Uterus (tissue), 3 donors: ENCODE measurements at regions not wholly inside any gene's neighbourhood (a gene's known extent, or its start where the extent isn't known, plus 50 kb on each side); places are given as distances from the start of the nearest gene placed in this dataset.

Experiments
- DNase-seq, 2 donors: peaks; one replicate each; pipeline ENCODE4 v3.0.0-alpha.2; 2019 to 2020
- H3K27ac ChIP-seq, 2 donors: fragments of 200-600 bp; sonication (generic); 1 replicate in 1 of 2; 2 replicates in 1 of 2; pipeline ENCODE4 v1.5.1; 2016 to 2018
- H3K27me3 ChIP-seq, 2 donors: fragments of 200-600 bp; sonication (generic); one replicate each; pipeline ENCODE4 v1.5.1; 2018 to 2019; ENCODE audit warnings: control low read depth in 1 of 2
- H3K36me3 ChIP-seq, 2 donors: fragments of 200-600 bp; sonication (generic); one replicate each; pipeline ENCODE4 v1.5.1; 2019; ENCODE audit warnings: control low read depth in 1 of 2
- H3K4me1 ChIP-seq, 2 donors: fragments of 200-600 bp; sonication (generic); one replicate each; pipeline ENCODE4 v1.5.1; 2018 to 2019; ENCODE audit warnings: control low read depth in 1 of 2
- H3K4me3 ChIP-seq, 2 donors: fragments of 200-600 bp; sonication (generic); 1 replicate in 1 of 2; 2 replicates in 1 of 2; pipeline ENCODE4 v1.5.1; 2018 to 2019; ENCODE audit warnings: mild to moderate bottlenecking in 1 of 2
- H3K9me3 ChIP-seq, 2 donors: fragments of 200-600 bp; sonication (generic); one replicate each; pipeline ENCODE4 v1.5.1; 2019; ENCODE audit warnings: control low read depth in 1 of 2
- POLR2A ChIP-seq, 2 donors: fragments of 450-650 bp; IDR thresholded peaks; one replicate each; pipeline ENCODE4 v1.6.1; 2016; ENCODE audit warnings: antibody characterized with exemption in 2 of 2, mild to moderate bottlenecking in 1 of 2, moderate library complexity in 1 of 2
- intact Hi-C: fragments of 100-400 bp; cut with DNase I; formaldehyde crosslinking; loops from one replicate; pipeline ENCODE4 v1.15.1; 2023; ENCODE audit warnings: low total_unique reads
- TF ChIP-seq, protein P1 (sequence below), 4 experiments: fragments of 200-600 bp in 2 of 4; fragments of 450-650 bp in 2 of 4; sonication (generic) in 2 of 4; IDR thresholded peaks; one replicate each; pipeline ENCODE4 v1.5.1; 2016 to 2019; ENCODE audit warnings: antibody characterized with exemption in 4 of 4, mild to moderate bottlenecking in 2 of 4, moderate library complexity in 1 of 4
- donor health status: DM: yes; HTN: yes; CAD: no.

DNA sequence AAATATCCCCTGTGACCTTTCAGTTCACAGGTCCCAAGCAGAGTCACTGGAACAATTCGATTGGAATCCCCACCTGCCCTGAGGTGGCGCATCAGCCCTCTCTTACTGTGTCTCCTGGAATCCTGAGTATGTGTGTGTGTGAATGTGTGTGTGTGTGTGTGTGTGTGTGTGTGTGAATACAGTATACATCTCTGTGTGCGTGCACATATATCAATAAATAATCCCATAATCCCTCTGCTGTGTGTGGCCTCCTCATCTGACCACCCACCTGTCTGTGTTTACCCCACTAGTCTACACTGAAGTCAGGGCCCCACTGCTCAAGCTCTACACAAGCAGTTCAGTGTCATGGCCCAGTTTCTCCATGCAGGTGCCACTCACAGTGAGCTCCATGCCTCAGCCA is 187.4 kb downstream of the ERCC6L2 start:
- no peak for DNase-seq
- TF ChIP-seq, protein P1, sequence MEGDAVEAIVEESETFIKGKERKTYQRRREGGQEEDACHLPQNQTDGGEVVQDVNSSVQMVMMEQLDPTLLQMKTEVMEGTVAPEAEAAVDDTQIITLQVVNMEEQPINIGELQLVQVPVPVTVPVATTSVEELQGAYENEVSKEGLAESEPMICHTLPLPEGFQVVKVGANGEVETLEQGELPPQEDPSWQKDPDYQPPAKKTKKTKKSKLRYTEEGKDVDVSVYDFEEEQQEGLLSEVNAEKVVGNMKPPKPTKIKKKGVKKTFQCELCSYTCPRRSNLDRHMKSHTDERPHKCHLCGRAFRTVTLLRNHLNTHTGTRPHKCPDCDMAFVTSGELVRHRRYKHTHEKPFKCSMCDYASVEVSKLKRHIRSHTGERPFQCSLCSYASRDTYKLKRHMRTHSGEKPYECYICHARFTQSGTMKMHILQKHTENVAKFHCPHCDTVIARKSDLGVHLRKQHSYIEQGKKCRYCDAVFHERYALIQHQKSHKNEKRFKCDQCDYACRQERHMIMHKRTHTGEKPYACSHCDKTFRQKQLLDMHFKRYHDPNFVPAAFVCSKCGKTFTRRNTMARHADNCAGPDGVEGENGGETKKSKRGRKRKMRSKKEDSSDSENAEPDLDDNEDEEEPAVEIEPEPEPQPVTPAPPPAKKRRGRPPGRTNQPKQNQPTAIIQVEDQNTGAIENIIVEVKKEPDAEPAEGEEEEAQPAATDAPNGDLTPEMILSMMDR (IDR thresholded peaks at IDR 0.05), result no peak
- no peak for TF ChIP-seq POLR2A (IDR thresholded peaks at IDR 0.05)
- Histone ChIP-seq H3K4me3 (no peak overlapping the region), H3K36me3 (no peaks in the 10 kb centered on the region), H3K27ac (no peak overlapping the region), H3K9me3 (no peaks in the 10 kb centered on the region), H3K4me1 (no peaks in the 10 kb centered on the region), H3K27me3 (no peaks in the 10 kb centered on the region)
- intact Hi-C loops, result no loop called here

DNA sequence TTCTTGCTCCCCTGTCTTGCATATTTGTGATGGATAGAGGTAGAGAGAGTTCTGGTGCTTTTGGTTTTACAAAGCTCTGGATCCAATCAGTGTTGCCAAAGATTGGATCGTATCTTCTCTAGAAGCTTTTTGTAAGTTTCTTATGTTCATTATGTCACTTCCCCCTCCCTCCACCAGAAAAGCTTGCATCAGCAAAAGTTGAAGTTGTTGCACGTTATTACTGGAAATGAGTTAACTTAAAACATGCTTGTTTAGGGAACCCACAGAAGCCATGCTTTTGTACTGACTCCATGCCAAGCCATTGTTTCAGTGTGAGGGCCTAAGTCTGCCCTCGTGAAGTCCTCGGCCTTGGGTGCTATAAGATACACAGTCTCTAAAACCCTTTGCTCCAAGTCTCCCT is 186.5 kb downstream of the ERCC6L2 start:
- Histone ChIP-seq H3K27me3 (no peaks in the 10 kb centered on the region), H3K9me3 (no peaks in the 10 kb centered on the region), H3K36me3 (no peaks in the 10 kb centered on the region), H3K27ac (no peak overlapping the region), H3K4me3 (no peak overlapping the region), H3K4me1 (no peaks in the 10 kb centered on the region)
- intact Hi-C loops, result no loop called here
- no peak for DNase-seq
- no peak for TF ChIP-seq POLR2A (IDR thresholded peaks at IDR 0.05)
- TF ChIP-seq, protein P1 (IDR thresholded peaks at IDR 0.05), result no peak

DNA sequence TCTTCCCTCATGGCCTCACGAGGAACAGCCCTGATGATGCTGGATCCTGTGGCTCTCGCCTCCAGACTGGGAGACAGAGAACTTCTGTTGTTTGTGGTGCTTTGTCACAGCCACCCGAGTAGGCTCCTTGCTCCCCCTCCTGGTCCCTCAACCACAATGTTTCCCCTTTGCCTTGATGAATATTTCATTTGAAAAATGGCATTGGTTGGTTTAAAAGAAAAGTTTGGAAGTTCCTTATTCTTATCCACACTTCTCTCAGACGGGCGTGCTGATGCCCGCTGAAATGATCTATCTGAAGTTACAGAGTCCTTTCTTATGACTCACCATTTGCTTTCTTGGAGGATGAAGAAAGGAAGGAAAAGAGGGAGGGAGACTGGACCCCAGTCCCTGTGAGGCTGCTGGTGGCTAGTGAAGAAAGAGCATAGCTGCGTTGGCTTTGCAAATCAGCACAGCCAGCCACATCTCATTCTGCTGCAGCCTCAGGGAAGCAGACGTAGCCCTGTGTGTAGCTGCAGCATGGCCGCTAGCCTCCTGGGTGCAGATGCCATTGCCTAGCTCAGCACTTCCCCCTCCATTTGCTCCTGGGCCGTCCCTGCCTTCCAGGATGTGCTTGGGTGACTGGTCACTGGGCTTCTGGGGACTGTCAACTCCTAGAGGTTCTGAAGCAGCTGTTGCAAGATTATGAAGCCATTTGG is 185.9 kb downstream of the ERCC6L2 start:
- no peak for DNase-seq

DNA sequence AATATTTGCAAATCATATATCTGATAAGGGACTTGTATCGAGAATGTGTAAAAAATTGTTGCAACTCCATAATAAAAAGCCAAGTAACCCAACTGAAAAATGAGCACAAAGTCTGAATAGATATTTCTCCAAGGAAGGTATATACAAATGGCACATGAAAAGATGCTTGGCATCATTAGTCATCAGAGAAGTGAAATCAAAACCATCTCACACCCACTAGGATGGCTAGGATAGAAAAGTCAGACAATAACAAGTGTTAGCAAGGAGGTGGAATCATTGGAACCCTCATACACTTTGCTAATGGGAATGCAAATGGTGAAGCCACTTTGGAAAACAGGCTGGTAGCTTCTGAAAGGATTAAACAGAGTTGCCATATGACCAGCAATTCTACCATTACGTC is 182.7 kb downstream of the ERCC6L2 start:
- Histone ChIP-seq H3K4me1 (no peaks in the 10 kb centered on the region), H3K27ac (no peak overlapping the region), H3K4me3 (no peak overlapping the region), H3K36me3 (no peaks in the 10 kb centered on the region), H3K27me3 (no peaks in the 10 kb centered on the region), H3K9me3 (no peaks in the 10 kb centered on the region)
- no peak for TF ChIP-seq POLR2A (IDR thresholded peaks at IDR 0.05)
- TF ChIP-seq, protein P1 (IDR thresholded peaks at IDR 0.05), result no peak
- no peak for DNase-seq
- intact Hi-C loops, result no loop called here

More for the DNA sequence above, 185.9 kb downstream of the ERCC6L2 start:
- no peak overlapping the region for H3K27ac ChIP-seq
- H3K4me1 ChIP-seq, result no peaks in the 10 kb centered on the region
- TF ChIP-seq POLR2A (IDR thresholded peaks at IDR 0.05), result no peak
- TF ChIP-seq, protein P1 (IDR thresholded peaks at IDR 0.05), result peak in 2 of 4 experiments; percentile 22 to 29
- no peaks in the 10 kb centered on the region for H3K9me3 ChIP-seq
- no peak overlapping the region for H3K4me3 ChIP-seq
- no peaks in the 10 kb centered on the region for H3K36me3 ChIP-seq
- H3K27me3 ChIP-seq, result no peaks in the 10 kb centered on the region
- intact Hi-C loops, result no loop called here

DNA sequence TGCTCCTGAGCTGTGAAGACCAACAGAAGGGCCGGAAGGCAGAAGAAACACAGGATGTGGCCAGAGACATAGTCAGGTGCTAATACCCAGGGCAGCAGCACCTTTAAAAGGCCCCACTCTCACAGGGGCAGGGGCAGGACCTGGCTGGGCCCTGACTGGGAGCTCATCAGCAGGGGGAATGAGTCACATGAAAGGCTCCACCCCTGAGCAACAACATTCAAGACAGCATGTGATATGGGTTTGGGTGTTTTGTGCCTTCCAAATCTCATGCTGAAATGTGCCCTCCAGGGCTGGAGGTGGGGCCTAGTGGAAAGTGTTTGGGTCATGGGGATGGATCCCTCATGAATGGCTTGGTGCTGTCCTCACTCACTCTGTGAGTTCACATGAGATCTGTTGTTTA is 181.7 kb downstream of the ERCC6L2 start:
- H3K4me3 ChIP-seq, result no peak overlapping the region
- TF ChIP-seq, protein P1 (IDR thresholded peaks at IDR 0.05), result no peak
- no peak for TF ChIP-seq POLR2A (IDR thresholded peaks at IDR 0.05)
- no peaks in the 10 kb centered on the region for H3K36me3 ChIP-seq
- intact Hi-C loops, result no loop called here
- no peak for DNase-seq
- H3K27ac ChIP-seq, result no peak overlapping the region
- no peaks in the 10 kb centered on the region for H3K4me1 ChIP-seq
- H3K9me3 ChIP-seq, result no peaks in the 10 kb centered on the region
- no peaks in the 10 kb centered on the region for H3K27me3 ChIP-seq
